NCI-H128 (cell line): ENCODE measurements at regions not wholly inside any gene's neighbourhood (a gene's known extent, or its start where the extent isn't known, plus 50 kb on each side); places are given as distances from the start of the nearest gene placed in this dataset.

ENCODE experiments used
- DNase-seq: peaks from one replicate; lab custom pipeline; 2025; ENCODE audit not compliant: unreplicated experiment; lab: John Stamatoyannopoulos, UW

- DNase-seq, result no peak
These were observed 148.6 kb upstream of the PKDCC start for GRCh38 chr2:41899189-41899588.

GRCh38 chr2:41900101-41900577 lies 147.7 kb upstream of the PKDCC start:
- DNase-seq, result no peak

GRCh38 chr2:41902897-41903296 lies 144.9 kb upstream of the PKDCC start:
- no peak for DNase-seq

- DNase-seq, result no peak
These were observed 144.2 kb upstream of the PKDCC start for GRCh38 chr2:41903474-41904135.

- DNase-seq, result no peak
These were observed 143.4 kb upstream of the PKDCC start for GRCh38 chr2:41904459-41904858.

GRCh38 chr2:41905597-41906337 lies 142.1 kb upstream of the PKDCC start:
- DNase-seq, result no peak

GRCh38 chr2:41906338-41906725 lies 141.5 kb upstream of the PKDCC start:
- DNase-seq, result no peak

GRCh38 chr2:41907141-41907540 lies 140.7 kb upstream of the PKDCC start:
- no peak for DNase-seq

GRCh38 chr2:41907771-41908207 lies 140.0 kb upstream of the PKDCC start:
- DNase-seq, result no peak

- no peak for DNase-seq
These were observed 139.5 kb upstream of the PKDCC start for GRCh38 chr2:41908349-41908748.

GRCh38 chr2:41909584-41909983 lies 138.2 kb upstream of the PKDCC start:
- no peak for DNase-seq

GRCh38 chr2:41910126-41910525 lies 137.7 kb upstream of the PKDCC start:
- DNase-seq, result no peak

- no peak for DNase-seq
These were observed 136.8 kb upstream of the PKDCC start for GRCh38 chr2:41911033-41911432.

GRCh38 chr2:41912337-41912736 lies 135.5 kb upstream of the PKDCC start:
- DNase-seq, result no peak

- no peak for DNase-seq
These were observed 135.0 kb upstream of the PKDCC start for GRCh38 chr2:41912776-41913175.

- no peak for DNase-seq
These were observed 134.5 kb upstream of the PKDCC start for GRCh38 chr2:41913311-41913710.

GRCh38 chr2:41913921-41914609 lies 133.8 kb upstream of the PKDCC start:
- no peak for DNase-seq

- DNase-seq, result no peak
These were observed 132.9 kb upstream of the PKDCC start for GRCh38 chr2:41914936-41915335.

GRCh38 chr2:41916177-41916576 lies 131.6 kb upstream of the PKDCC start:
- DNase-seq, result no peak

GRCh38 chr2:41917587-41917986 lies 130.2 kb upstream of the PKDCC start:
- DNase-seq, result no peak

GRCh38 chr2:41919135-41919534 lies 128.7 kb upstream of the PKDCC start:
- DNase-seq, result no peak

- DNase-seq, result no peak
These were observed 127.6 kb upstream of the PKDCC start for GRCh38 chr2:41920181-41920580.
